B cell (primary cell): ENCODE measurements at regions not wholly inside any gene's neighbourhood (a gene's known extent, or its start where the extent isn't known, plus 50 kb on each side); places are given as distances from the start of the nearest gene placed in this dataset.

Experiments
- CTCF ChIP-seq: fragments of 200-600 bp; IDR thresholded peaks from one replicate; pipeline ENCODE4 v1.8.0; 2022; ENCODE audit warnings: antibody characterized with exemption, mild to moderate bottlenecking
- EZH2 ChIP-seq: IDR thresholded peaks from 2 replicates; pipeline ENCODE4 v1.6.1; 2012; ENCODE audit warnings: borderline replicate concordance, low read depth, mild to moderate bottlenecking, moderate library complexity, low read length; ENCODE audit not compliant: insufficient read depth, poor library complexity, severe bottlenecking

- TF ChIP-seq CTCF: no peak
- no peak for TF ChIP-seq EZH2
These were observed 88.2 kb downstream of the CCR1 start for GRCh38 chr3:46119709-46120498.
